ENCODE measurements at regions not wholly inside any gene's neighbourhood (a gene's known extent, or its start where the extent isn't known, plus 50 kb on each side); places are given as distances from the start of the nearest gene placed in this dataset.

GRCh38 chr2:240364961-240365775, 70.3 kb upstream of the GPC1 start:
- Mint-ChIP-seq H3K4me1 (ENCODE audit: low read depth) (no peaks in the 10 kb centered on the region), H3K27me3 (no peaks in the 10 kb centered on the region), H3K9me3 (peaks cover 5% of the 10 kb centered on the region), H3K36me3 (ENCODE audit: low read depth) (no peaks in the 10 kb centered on the region), H3K27ac (no peak overlapping the region), H3K4me3 (no peak overlapping the region)
- intact Hi-C loops (cut with DNase I, micrococcal nuclease): no loop called here
- Histone ChIP-seq H3K27me3 (ENCODE audit: control insufficient read depth in 1 of 2, insufficient read depth in 2 of 2, low read length in 2 of 2) (no peaks in the 10 kb centered on the region), H3K36me3 (ENCODE audit: insufficient read depth, low read length) (no peaks in the 10 kb centered on the region), H3K4me3 (ENCODE audit: low read length) (no peak overlapping the region), H3K27ac (ENCODE audit: low read depth in 1 of 2, low read length in 2 of 2) (no peak overlapping the region), H3K9me3 (ENCODE audit: control insufficient read depth in 1 of 2, insufficient read depth in 1 of 2, low read length in 2 of 2) (peaks cover 13 to 18% of the 10 kb centered on the region in 2 experiments), H3K4me1 (ENCODE audit: insufficient read depth, low read length) (no peaks in the 10 kb centered on the region)
- POLR2A ChIA-PET: no interaction called here
- no peak for DNase-seq
- no peak for ATAC-seq (ENCODE audit: poor library complexity)
- CTCF ChIA-PET: no interaction called here
- no peak for TF ChIP-seq CTCF (IDR thresholded peaks at IDR 0.05)

GRCh38 chr2:240365971-240366471, 69.4 kb upstream of the GPC1 start:
- intact Hi-C loops (cut with DNase I, micrococcal nuclease): no loop called here
- no peaks in the 10 kb centered on the region for H3K27me3 ChIP-seq (ENCODE audit: control insufficient read depth in 1 of 2, insufficient read depth in 2 of 2, low read length in 2 of 2)
- Mint-ChIP-seq H3K9me3 (no peaks in the 10 kb centered on the region), H3K27me3 (no peaks in the 10 kb centered on the region), H3K4me3 (no peak overlapping the region), H3K4me1 (ENCODE audit: low read depth) (no peaks in the 10 kb centered on the region), H3K27ac (no peak overlapping the region), H3K36me3 (ENCODE audit: low read depth) (no peaks in the 10 kb centered on the region)
- DNase-seq (no peak), ATAC-seq (ENCODE audit: poor library complexity) (no peak)
- ChIA-PET POLR2A (no interaction called here), CTCF (no interaction called here)
- H3K36me3 ChIP-seq (ENCODE audit: insufficient read depth, low read length): no peaks in the 10 kb centered on the region
- TF ChIP-seq CTCF (IDR thresholded peaks at IDR 0.05): no peak
- no peaks in the 10 kb centered on the region for H3K4me1 ChIP-seq (ENCODE audit: insufficient read depth, low read length)
- H3K4me3 ChIP-seq (ENCODE audit: low read length): no peak overlapping the region
- peaks cover 7 to 16% of the 10 kb centered on the region in 2 experiments for H3K9me3 ChIP-seq (ENCODE audit: control insufficient read depth in 1 of 2, insufficient read depth in 1 of 2, low read length in 2 of 2)
- H3K27ac ChIP-seq (ENCODE audit: low read depth in 1 of 2, low read length in 2 of 2): no peak overlapping the region

- no peaks in the 10 kb centered on the region for H3K36me3 ChIP-seq (ENCODE audit: insufficient read depth, low read length)
- no peak for TF ChIP-seq CTCF (IDR thresholded peaks at IDR 0.05)
- H3K4me1 ChIP-seq (ENCODE audit: insufficient read depth, low read length): no peaks in the 10 kb centered on the region
- H3K27ac ChIP-seq (ENCODE audit: low read depth in 1 of 2, low read length in 2 of 2): no peak overlapping the region
- ATAC-seq (ENCODE audit: poor library complexity): no peak
- H3K27me3 Mint-ChIP-seq: no peaks in the 10 kb centered on the region
- no peaks in the 10 kb centered on the region for H3K4me1 Mint-ChIP-seq (ENCODE audit: low read depth)
- peaks cover 0 to 7% of the 10 kb centered on the region in 2 experiments for H3K9me3 ChIP-seq (ENCODE audit: control insufficient read depth in 1 of 2, insufficient read depth in 1 of 2, low read length in 2 of 2)
- no peak overlapping the region for H3K27ac Mint-ChIP-seq
- H3K9me3 Mint-ChIP-seq: no peaks in the 10 kb centered on the region
- intact Hi-C loops (cut with DNase I, micrococcal nuclease): no loop called here
- DNase-seq: no peak
- no peaks in the 10 kb centered on the region for H3K27me3 ChIP-seq (ENCODE audit: control insufficient read depth in 1 of 2, insufficient read depth in 2 of 2, low read length in 2 of 2)
- H3K4me3 Mint-ChIP-seq: no peak overlapping the region
- ChIA-PET CTCF (no interaction called here), POLR2A (no interaction called here)
- H3K36me3 Mint-ChIP-seq (ENCODE audit: low read depth): no peaks in the 10 kb centered on the region
- no peak overlapping the region for H3K4me3 ChIP-seq (ENCODE audit: low read length)
These were observed 68.6 kb upstream of the GPC1 start for GRCh38 chr2:240366901-240367300.

All from CD4-positive, alpha-beta T cell (primary cell).